Activated CD4-positive, alpha-beta T cell treated with anti-CD3 and anti-CD28 coated beads, Interleukin-2, amount 10 ng/mL, durations not matched to agents 7 days and 5 days (primary cell): ENCODE measurements at regions not wholly inside any gene's neighbourhood (a gene's known extent, or its start where the extent isn't known, plus 50 kb on each side); places are given as distances from the start of the nearest gene placed in this dataset.
"Not testable (repeated sequence)": the region's sequence is repeated elsewhere in the genome, so short reads cannot be mapped to it uniquely, and the experiment has no call there.

Experiments used
- CTCF ChIA-PET: fragments of 350-600 bp; sonication (Branson Sonifier 250); formaldehyde crosslinking; loops from one replicate; lab custom pipeline; 2021; ENCODE audit warnings: antibody characterized with exemption; lab: Charles Lee
- POLR2A ChIA-PET: fragments of 350-600 bp; sonication (Branson Sonifier 250); formaldehyde crosslinking; loops from one replicate; lab custom pipeline; 2021; ENCODE audit warnings: antibody characterized with exemption; lab: Charles Lee
- DNase-seq: peaks from one replicate; pipeline ENCODE4 v3.0.0-alpha.2; 2020
- H3K27ac Mint-ChIP-seq: one replicate; pipeline ENCODE4 v1.8.0; 2021; ENCODE audit warnings: mild to moderate bottlenecking, moderate library complexity, mixed read lengths
- H3K27me3 Mint-ChIP-seq: one replicate; pipeline ENCODE4 v1.8.0; 2021; ENCODE audit warnings: mixed read lengths
- H3K36me3 Mint-ChIP-seq: one replicate; pipeline ENCODE4 v1.8.0; 2021; ENCODE audit warnings: low read depth, mixed read lengths
- H3K4me1 Mint-ChIP-seq: one replicate; pipeline ENCODE4 v1.8.0; 2021; ENCODE audit warnings: mixed read lengths
- H3K4me3 Mint-ChIP-seq: one replicate; pipeline ENCODE4 v1.8.0; 2021; ENCODE audit warnings: mild to moderate bottlenecking, moderate library complexity, mixed read lengths
- H3K9me3 Mint-ChIP-seq: one replicate; pipeline ENCODE4 v1.8.0; 2021; ENCODE audit warnings: mixed read lengths

GRCh38 chr9:82412586-82413305 is 424.2 kb downstream of the SPATA31D1 start:
- H3K36me3 Mint-ChIP-seq: no peaks in the 10 kb centered on the region
- H3K27ac Mint-ChIP-seq: no peak overlapping the region
- no peaks in the 10 kb centered on the region for H3K9me3 Mint-ChIP-seq
- H3K4me1 Mint-ChIP-seq: no peaks in the 10 kb centered on the region
- H3K27me3 Mint-ChIP-seq: no peaks in the 10 kb centered on the region
- no peak overlapping the region for H3K4me3 Mint-ChIP-seq
- ChIA-PET POLR2A (no interaction called here), CTCF (no interaction called here)
- no peak for DNase-seq

- no peaks in the 10 kb centered on the region for H3K4me1 Mint-ChIP-seq
Observed at GRCh38 chr9:82417501-82417900, 428.9 kb downstream of the SPATA31D1 start.

GRCh38 chr9:82418334-82418733 is 429.8 kb downstream of the SPATA31D1 start:
- no peak overlapping the region for H3K4me3 Mint-ChIP-seq
- H3K27ac Mint-ChIP-seq: no peak overlapping the region
- peaks cover 2% of the 10 kb centered on the region for H3K9me3 Mint-ChIP-seq
- ChIA-PET CTCF (no interaction called here), POLR2A (no interaction called here)
- H3K4me1 Mint-ChIP-seq: no peaks in the 10 kb centered on the region
- H3K36me3 Mint-ChIP-seq: no peaks in the 10 kb centered on the region
- H3K27me3 Mint-ChIP-seq: no peaks in the 10 kb centered on the region
- DNase-seq: no peak

More at GRCh38 chr9:82417501-82417900, 428.9 kb downstream of the SPATA31D1 start:
- ChIA-PET CTCF (no interaction called here), POLR2A (no interaction called here)
- Mint-ChIP-seq H3K27me3 (no peaks in the 10 kb centered on the region), H3K36me3 (no peaks in the 10 kb centered on the region), H3K4me3 (no peak overlapping the region), H3K27ac (no peak overlapping the region), H3K9me3 (peaks cover 2% of the 10 kb centered on the region)
- DNase-seq: no peak

- Mint-ChIP-seq H3K27ac (no peak overlapping the region), H3K4me1 (no peaks in the 10 kb centered on the region), H3K9me3 (peaks cover 2% of the 10 kb centered on the region), H3K27me3 (no peaks in the 10 kb centered on the region), H3K4me3 (no peak overlapping the region), H3K36me3 (no peaks in the 10 kb centered on the region)
- POLR2A ChIA-PET: no interaction called here
- CTCF ChIA-PET: no interaction called here
- no peak for DNase-seq
Observed at GRCh38 chr9:82419696-82420486, 431.3 kb downstream of the SPATA31D1 start.

GRCh38 chr9:82421498-82421897 is 432.9 kb downstream of the SPATA31D1 start:
- no peak overlapping the region for H3K4me3 Mint-ChIP-seq
- DNase-seq: no peak

GRCh38 chr9:82423700-82424099 is 435.1 kb downstream of the SPATA31D1 start:
- POLR2A ChIA-PET: no interaction called here

More at GRCh38 chr9:82421498-82421897, 432.9 kb downstream of the SPATA31D1 start:
- no peaks in the 10 kb centered on the region for H3K27me3 Mint-ChIP-seq
- no peaks in the 10 kb centered on the region for H3K4me1 Mint-ChIP-seq
- POLR2A ChIA-PET: no interaction called here
- H3K27ac Mint-ChIP-seq: no peak overlapping the region
- CTCF ChIA-PET: no interaction called here
- peaks cover 2% of the 10 kb centered on the region for H3K9me3 Mint-ChIP-seq
- H3K36me3 Mint-ChIP-seq: no peaks in the 10 kb centered on the region

GRCh38 chr9:82424599-82425120 is 436.1 kb downstream of the SPATA31D1 start:
- DNase-seq: no peak
- Mint-ChIP-seq H3K9me3 (peaks cover 2% of the 10 kb centered on the region), H3K27me3 (no peaks in the 10 kb centered on the region), H3K36me3 (no peaks in the 10 kb centered on the region), H3K4me3 (no peak overlapping the region), H3K4me1 (no peaks in the 10 kb centered on the region), H3K27ac (no peak overlapping the region)
- ChIA-PET POLR2A (no interaction called here), CTCF (no interaction called here)

More at GRCh38 chr9:82423700-82424099, 435.1 kb downstream of the SPATA31D1 start:
- Mint-ChIP-seq H3K27ac (no peak overlapping the region), H3K4me3 (no peak overlapping the region), H3K4me1 (no peaks in the 10 kb centered on the region), H3K27me3 (no peaks in the 10 kb centered on the region), H3K36me3 (no peaks in the 10 kb centered on the region), H3K9me3 (peaks cover 2% of the 10 kb centered on the region)
- no peak for DNase-seq
- CTCF ChIA-PET: no interaction called here

GRCh38 chr9:82431121-82431520 is 442.5 kb downstream of the SPATA31D1 start:
- H3K27ac Mint-ChIP-seq: no peak overlapping the region
- no peaks in the 10 kb centered on the region for H3K9me3 Mint-ChIP-seq
- no peaks in the 10 kb centered on the region for H3K4me1 Mint-ChIP-seq
- H3K36me3 Mint-ChIP-seq: no peaks in the 10 kb centered on the region
- ChIA-PET POLR2A (no interaction called here), CTCF (no interaction called here)
- no peak for DNase-seq
- H3K27me3 Mint-ChIP-seq: no peaks in the 10 kb centered on the region
- no peak overlapping the region for H3K4me3 Mint-ChIP-seq

- H3K36me3 Mint-ChIP-seq, DNase-seq, H3K27me3 Mint-ChIP-seq, H3K27ac Mint-ChIP-seq, H3K4me1 Mint-ChIP-seq, H3K9me3 Mint-ChIP-seq, CTCF ChIA-PET, H3K4me3 Mint-ChIP-seq, POLR2A ChIA-PET: not testable (repeated sequence)
Observed at GRCh38 chr9:82433290-82433931, 444.8 kb downstream of the SPATA31D1 start.

GRCh38 chr9:82436475-82436874 is 447.9 kb downstream of the SPATA31D1 start:
- H3K4me3 Mint-ChIP-seq: no peak overlapping the region
- no peaks in the 10 kb centered on the region for H3K36me3 Mint-ChIP-seq

GRCh38 chr9:82437183-82437582 is 448.6 kb downstream of the SPATA31D1 start:
- H3K27me3 Mint-ChIP-seq, DNase-seq, H3K27ac Mint-ChIP-seq, H3K36me3 Mint-ChIP-seq, POLR2A ChIA-PET, H3K9me3 Mint-ChIP-seq, H3K4me1 Mint-ChIP-seq, H3K4me3 Mint-ChIP-seq, CTCF ChIA-PET: not testable (repeated sequence)

More at GRCh38 chr9:82436475-82436874, 447.9 kb downstream of the SPATA31D1 start:
- Mint-ChIP-seq H3K4me1 (no peaks in the 10 kb centered on the region), H3K9me3 (peaks cover 7% of the 10 kb centered on the region), H3K27me3 (no peaks in the 10 kb centered on the region), H3K27ac (no peak overlapping the region)
- POLR2A ChIA-PET: no interaction called here
- CTCF ChIA-PET: no interaction called here
- DNase-seq: no peak

GRCh38 chr9:82438581-82438980 is 450.0 kb downstream of the SPATA31D1 start:
- CTCF ChIA-PET: no interaction called here
- Mint-ChIP-seq H3K27me3 (no peaks in the 10 kb centered on the region), H3K9me3 (peaks cover 7% of the 10 kb centered on the region), H3K4me3 (no peak overlapping the region), H3K36me3 (no peaks in the 10 kb centered on the region), H3K27ac (no peak overlapping the region), H3K4me1 (no peaks in the 10 kb centered on the region)
- POLR2A ChIA-PET: no interaction called here
- no peak for DNase-seq

GRCh38 chr9:82443312-82443711 is 454.7 kb downstream of the SPATA31D1 start:
- H3K4me3 Mint-ChIP-seq: no peak overlapping the region
- no peaks in the 10 kb centered on the region for H3K4me1 Mint-ChIP-seq
- POLR2A ChIA-PET: no interaction called here
- H3K27ac Mint-ChIP-seq: no peak overlapping the region
- DNase-seq: no peak
- H3K9me3 Mint-ChIP-seq: peaks cover 6% of the 10 kb centered on the region
- CTCF ChIA-PET: interaction anchor here (1.2 kb wide), 1 partner anchor 14 kb away, joined by 3 read pairs; no protein-coding TSS in a partner anchor
- H3K36me3 Mint-ChIP-seq: no peaks in the 10 kb centered on the region
- no peaks in the 10 kb centered on the region for H3K27me3 Mint-ChIP-seq
